Fibroblast of skin of right quadriceps (primary cell): ENCODE measurements at regions not wholly inside any gene's neighbourhood (a gene's known extent, or its start where the extent isn't known, plus 50 kb on each side); places are given as distances from the start of the nearest gene placed in this dataset.
A peak's percentile ranks its signal among the peaks of the same experiment; 100 is the strongest.
"Not testable (repeated sequence)": the region's sequence is repeated elsewhere in the genome, so short reads cannot be mapped to it uniquely, and the experiment has no call there.

Source experiments
- DNase-seq: peaks from one replicate; pipeline ENCODE4 v3.0.0-alpha.2; 2013

GRCh38 chr21:38619480-38619879, 121.2 kb upstream of the ERG start:
- no peak for DNase-seq

GRCh38 chr21:38619992-38620479, 121.8 kb upstream of the ERG start:
- DNase-seq, result peak; percentile 75

GRCh38 chr21:38621132-38621531, 122.9 kb upstream of the ERG start:
- DNase-seq, result no peak

GRCh38 chr21:38622081-38622826, 124.0 kb upstream of the ERG start:
- no peak for DNase-seq

GRCh38 chr21:38622827-38623209, 124.5 kb upstream of the ERG start:
- DNase-seq, result no peak

- no peak for DNase-seq
Observed at GRCh38 chr21:38623552-38623951, 125.3 kb upstream of the ERG start.

- DNase-seq, result no peak
Observed at GRCh38 chr21:38625000-38625399, 126.7 kb upstream of the ERG start.

- no peak for DNase-seq
Observed at GRCh38 chr21:38626306-38626705, 128.0 kb upstream of the ERG start.

GRCh38 chr21:38628349-38628748, 130.1 kb upstream of the ERG start:
- DNase-seq, result no peak

GRCh38 chr21:38631206-38631605, 132.9 kb upstream of the ERG start:
- peak; percentile 77 for DNase-seq

- peak; percentile 66 for DNase-seq
Observed at GRCh38 chr21:38631676-38632075, 133.4 kb upstream of the ERG start.

- DNase-seq, result peak; percentile 3
Observed at GRCh38 chr21:38637161-38637560, 138.9 kb upstream of the ERG start.

GRCh38 chr21:38639571-38640354, 141.5 kb upstream of the ERG start:
- no peak for DNase-seq

- not testable (repeated sequence) for DNase-seq
Observed at GRCh38 chr21:38640355-38640742, 142.1 kb upstream of the ERG start.

GRCh38 chr21:38643404-38644023, 145.2 kb upstream of the ERG start:
- no peak for DNase-seq

- peak; percentile 93 for DNase-seq
Observed at GRCh38 chr21:38645282-38645681, 147.0 kb upstream of the ERG start.

GRCh38 chr21:38646213-38646837, 148.0 kb upstream of the ERG start:
- peak; percentile 55 for DNase-seq

GRCh38 chr21:38649120-38649519, 150.8 kb upstream of the ERG start:
- no peak for DNase-seq

- no peak for DNase-seq
Observed at GRCh38 chr21:38651570-38651969, 153.3 kb upstream of the ERG start.

GRCh38 chr21:38652396-38652795, 153.3 kb upstream of the ETS2 start:
- no peak for DNase-seq

- no peak for DNase-seq
Observed at GRCh38 chr21:38654580-38654979, 151.1 kb upstream of the ETS2 start.

GRCh38 chr21:38658511-38658910, 147.2 kb upstream of the ETS2 start:
- peak; percentile 53 for DNase-seq

GRCh38 chr21:38659936-38660332, 145.8 kb upstream of the ETS2 start:
- DNase-seq, result no peak
